ENCODE measurements at regions not wholly inside any gene's neighbourhood (a gene's known extent, or its start where the extent isn't known, plus 50 kb on each side); places are given as distances from the start of the nearest gene placed in this dataset.

DNA sequence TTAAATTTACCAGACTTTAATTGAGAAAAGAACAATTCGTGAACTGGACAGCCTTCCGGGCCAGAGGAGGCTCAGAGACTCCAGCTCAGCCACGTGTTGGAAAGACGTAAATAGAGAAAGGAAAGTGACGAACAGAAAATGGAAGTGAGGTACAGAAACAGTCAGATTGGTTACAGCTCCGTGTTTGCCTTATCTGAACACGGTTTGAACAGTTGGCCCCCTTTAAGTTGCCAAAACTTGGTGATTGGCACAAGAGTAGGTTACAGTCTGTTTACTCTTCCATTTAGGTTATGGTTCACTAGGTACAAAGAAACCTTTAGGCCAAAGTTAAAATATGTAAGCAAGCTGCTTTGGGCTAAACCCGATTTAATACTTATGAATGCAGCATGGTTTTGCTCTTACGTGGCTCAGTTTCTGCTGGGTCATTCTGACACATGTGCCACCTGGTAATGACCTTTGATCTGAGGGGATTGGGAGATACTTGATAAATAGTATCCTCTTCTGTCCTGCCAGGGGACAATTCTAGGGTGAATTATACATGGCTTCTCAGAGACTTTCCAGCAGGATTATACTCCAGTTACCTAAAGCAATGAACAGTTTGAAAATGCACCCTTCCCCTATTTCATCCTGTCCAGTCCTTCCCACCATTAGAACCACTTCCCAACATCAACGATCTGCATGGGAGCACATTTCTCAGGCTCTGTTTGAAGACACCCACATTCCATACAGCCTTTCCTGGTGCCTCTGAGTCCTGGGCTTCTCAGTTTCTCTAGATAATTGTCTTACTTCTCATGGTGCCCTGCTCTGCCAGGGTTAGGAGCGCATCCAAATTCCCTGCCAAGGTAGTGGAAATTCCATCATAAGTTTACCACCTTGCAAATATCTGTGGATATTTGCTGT lies 65.1 kb upstream of the TGIF1 start:
- H3K27ac ChIP-seq = no peak overlapping the region
- TF ChIP-seq, protein P1, sequence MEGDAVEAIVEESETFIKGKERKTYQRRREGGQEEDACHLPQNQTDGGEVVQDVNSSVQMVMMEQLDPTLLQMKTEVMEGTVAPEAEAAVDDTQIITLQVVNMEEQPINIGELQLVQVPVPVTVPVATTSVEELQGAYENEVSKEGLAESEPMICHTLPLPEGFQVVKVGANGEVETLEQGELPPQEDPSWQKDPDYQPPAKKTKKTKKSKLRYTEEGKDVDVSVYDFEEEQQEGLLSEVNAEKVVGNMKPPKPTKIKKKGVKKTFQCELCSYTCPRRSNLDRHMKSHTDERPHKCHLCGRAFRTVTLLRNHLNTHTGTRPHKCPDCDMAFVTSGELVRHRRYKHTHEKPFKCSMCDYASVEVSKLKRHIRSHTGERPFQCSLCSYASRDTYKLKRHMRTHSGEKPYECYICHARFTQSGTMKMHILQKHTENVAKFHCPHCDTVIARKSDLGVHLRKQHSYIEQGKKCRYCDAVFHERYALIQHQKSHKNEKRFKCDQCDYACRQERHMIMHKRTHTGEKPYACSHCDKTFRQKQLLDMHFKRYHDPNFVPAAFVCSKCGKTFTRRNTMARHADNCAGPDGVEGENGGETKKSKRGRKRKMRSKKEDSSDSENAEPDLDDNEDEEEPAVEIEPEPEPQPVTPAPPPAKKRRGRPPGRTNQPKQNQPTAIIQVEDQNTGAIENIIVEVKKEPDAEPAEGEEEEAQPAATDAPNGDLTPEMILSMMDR (conservative IDR thresholded peaks at IDR 0.05) = no peak

- no peak overlapping the region for H3K27ac ChIP-seq
- TF ChIP-seq, protein P1 (conservative IDR thresholded peaks at IDR 0.05) = no peak
Observed at GRCh38 chr18:3388323-3388722, 61.6 kb upstream of the TGIF1 start.

DNA sequence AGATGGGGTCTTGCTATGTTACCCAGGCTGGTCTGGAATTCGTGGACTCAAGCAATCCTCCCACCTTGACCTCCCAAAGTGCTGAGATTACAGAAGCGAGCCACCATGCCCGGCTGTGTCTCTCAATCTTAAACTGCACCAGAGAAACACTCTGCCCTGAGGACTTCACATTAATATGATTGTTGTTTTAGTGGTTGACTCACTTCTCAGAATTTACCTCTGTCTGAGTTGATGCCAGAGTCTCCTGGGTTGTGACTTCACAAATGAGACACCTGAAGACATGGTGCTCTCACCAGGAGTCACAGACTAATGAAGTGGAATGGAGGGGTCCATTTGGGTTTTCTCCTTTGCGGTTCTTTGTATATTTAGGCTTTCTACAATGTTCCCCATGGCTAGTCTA lies 61.0 kb upstream of the TGIF1 start:
- TF ChIP-seq, protein P1 (conservative IDR thresholded peaks at IDR 0.05) = no peak
- no peak overlapping the region for H3K27ac ChIP-seq

DNA sequence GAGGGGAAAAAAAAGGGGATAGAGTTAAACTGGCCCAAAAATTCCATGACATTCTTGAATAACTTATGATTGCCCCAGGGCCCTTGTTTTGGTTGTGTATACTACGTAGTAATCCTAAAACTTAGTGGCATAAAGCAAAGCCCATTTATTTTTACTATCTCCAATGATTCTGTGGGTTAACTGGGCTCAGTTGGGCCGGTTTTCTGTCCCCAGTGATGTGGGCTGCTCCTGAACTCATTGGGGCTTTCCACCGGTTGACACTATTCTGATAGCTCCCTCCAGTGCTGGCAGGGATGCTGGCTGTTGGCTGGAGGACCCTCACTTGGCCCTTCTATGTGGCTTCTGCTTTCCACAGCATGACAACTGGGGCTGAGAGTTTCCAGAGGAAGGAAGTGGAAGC lies 60.0 kb upstream of the TGIF1 start:
- TF ChIP-seq, protein P1 (conservative IDR thresholded peaks at IDR 0.05) = no peak
- H3K27ac ChIP-seq = no peak overlapping the region

DNA sequence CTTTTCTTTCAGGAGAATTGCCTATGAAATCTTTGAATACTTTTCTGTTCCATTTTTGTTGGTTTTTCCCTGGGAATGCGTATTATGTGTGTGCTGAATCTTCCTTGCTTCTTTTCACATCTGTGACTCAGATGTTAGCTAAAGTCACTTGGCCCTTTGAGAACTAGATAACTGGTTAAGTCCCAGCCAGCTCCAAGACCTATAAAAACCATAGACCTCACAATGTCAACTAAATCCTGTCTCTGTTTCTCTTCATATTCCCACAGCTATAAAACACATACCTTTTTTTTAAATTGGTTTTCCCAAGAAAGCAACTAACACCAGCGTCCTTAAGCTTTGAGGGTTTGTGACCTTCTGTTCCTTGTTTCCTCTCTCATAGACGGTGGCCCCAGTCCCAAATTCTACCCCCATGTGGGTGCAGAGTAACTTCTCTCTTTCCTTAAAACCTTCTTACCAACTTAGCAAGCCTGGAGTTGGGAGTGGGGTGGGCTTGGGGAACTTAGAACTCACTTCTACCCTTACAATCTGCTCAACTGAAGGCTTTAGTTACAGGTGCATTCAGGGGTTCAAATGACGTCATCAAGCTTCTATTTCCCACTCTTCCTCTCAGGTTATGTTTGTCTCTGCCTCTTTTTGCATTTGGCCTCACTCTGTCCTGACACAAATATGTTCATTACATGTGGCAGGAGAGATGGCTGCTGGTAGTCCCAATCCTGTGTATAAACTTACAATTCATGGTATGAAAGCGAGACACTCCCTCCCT lies 58.1 kb upstream of the TGIF1 start:
- TF ChIP-seq, protein P1 (conservative IDR thresholded peaks at IDR 0.05) = no peak
- no peak overlapping the region for H3K27ac ChIP-seq

DNA sequence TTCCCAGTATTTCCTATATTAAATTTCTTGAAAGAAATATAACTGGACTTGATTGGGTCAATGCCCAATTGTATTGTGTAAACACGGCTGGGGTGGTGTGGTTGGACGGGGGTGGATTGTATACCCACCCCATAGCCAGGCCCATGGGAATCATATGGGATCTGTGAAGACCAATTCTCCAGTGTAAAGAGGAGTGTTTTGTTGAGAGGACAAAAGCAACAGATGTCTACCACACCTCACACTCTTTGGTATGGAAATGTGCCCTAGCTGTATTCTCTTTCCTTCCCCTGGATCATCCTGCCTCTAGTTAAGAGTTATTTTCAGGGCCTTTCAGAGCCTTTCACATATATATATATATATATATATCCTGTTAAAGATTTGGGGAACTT lies 57.5 kb upstream of the TGIF1 start:
- H3K27ac ChIP-seq = no peak overlapping the region
- TF ChIP-seq, protein P1 (conservative IDR thresholded peaks at IDR 0.05) = no peak

DNA sequence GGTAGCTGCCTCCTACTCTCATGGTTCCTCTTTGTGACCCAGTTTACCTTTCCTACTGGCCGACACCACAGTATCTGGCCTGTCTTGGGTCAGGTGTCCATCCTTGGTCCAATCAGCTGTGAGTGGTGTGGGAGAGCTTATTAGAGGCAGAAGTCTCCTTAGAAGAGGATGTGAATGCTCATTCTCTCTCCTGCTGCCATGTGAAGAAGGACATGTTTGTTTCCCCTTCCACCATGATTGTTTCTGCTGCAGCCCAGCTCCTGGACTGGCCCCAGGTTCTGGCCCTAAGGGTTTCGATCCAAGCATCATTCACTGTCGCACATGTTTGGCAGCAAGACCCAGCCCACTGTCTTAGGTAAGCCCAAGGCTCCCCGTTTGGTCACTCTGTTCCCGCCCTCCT lies 55.3 kb upstream of the TGIF1 start:
- H3K27ac ChIP-seq = peak overlapping the region; percentile 79; the same call in 1 of the 2 replicates
- TF ChIP-seq, protein P1 (conservative IDR thresholded peaks at IDR 0.05) = no peak

Data from VCaP (cell line).